GM23338 (cell line): ENCODE measurements at regions not wholly inside any gene's neighbourhood (a gene's known extent, or its start where the extent isn't known, plus 50 kb on each side); places are given as distances from the start of the nearest gene placed in this dataset.

Experiments
- ATAC-seq: fragments of 200-7000 bp; cut with Tn5 transposase; 3 replicates; pipeline ENCODE4 v1.9.1; 2020
- DNase-seq: peaks from one replicate; pipeline ENCODE4 v3.0.0-alpha.2; 2015; ENCODE audit warnings: low spot score
- H2AFZ ChIP-seq: fragments of 200-600 bp; sonication (generic); 2 replicates; pipeline ENCODE4 v1.8.0; 2016; ENCODE audit warnings: antibody characterized with exemption, mild to moderate bottlenecking, moderate library complexity
- H3F3A ChIP-seq: fragments of 200-600 bp; sonication (generic); replicated peaks from 2 replicates; pipeline ENCODE4 v1.8.0; 2017; ENCODE audit warnings: antibody characterized with exemption, mixed run types, low read depth
- H3K27ac ChIP-seq: fragments of 200-600 bp; sonication (generic); 2 replicates; pipeline ENCODE4 v1.6.1; 2016; ENCODE audit warnings: low read depth
- H3K27me3 ChIP-seq: fragments of 200-600 bp; sonication (generic); 2 replicates; pipeline ENCODE4 v1.8.0; 2016; ENCODE audit warnings: mild to moderate bottlenecking, mixed run types, moderate library complexity; ENCODE audit not compliant: insufficient read depth
- H3K36me3 ChIP-seq: fragments of 200-600 bp; sonication (generic); 2 replicates; pipeline ENCODE4 v1.8.0; 2016; ENCODE audit warnings: mild to moderate bottlenecking; ENCODE audit not compliant: insufficient read depth
- H3K4me1 ChIP-seq: fragments of 200-600 bp; sonication (generic); 2 replicates; pipeline ENCODE4 v1.8.0; 2016; ENCODE audit warnings: mild to moderate bottlenecking, moderate library complexity; ENCODE audit not compliant: insufficient read depth
- H3K4me2 ChIP-seq: fragments of 200-600 bp; sonication (generic); 2 replicates; pipeline ENCODE4 v1.7.1; 2017; ENCODE audit warnings: mixed run types
- H3K4me3 ChIP-seq: fragments of 200-600 bp; sonication (generic); 2 replicates; pipeline ENCODE4 v1.6.1; 2016; ENCODE audit warnings: mixed run types
- H3K79me2 ChIP-seq: fragments of 200-600 bp; sonication (generic); replicated peaks from 2 replicates; pipeline ENCODE4 v1.8.0; 2017; ENCODE audit warnings: mild to moderate bottlenecking; ENCODE audit not compliant: insufficient read depth
- H3K9me2 ChIP-seq: fragments of 200-600 bp; sonication (generic); 2 replicates; pipeline ENCODE4 v1.8.0; 2017; ENCODE audit not compliant: insufficient read depth
- H4K20me1 ChIP-seq: fragments of 200-600 bp; sonication (generic); replicated peaks from 2 replicates; pipeline ENCODE4 v1.8.0; 2017; ENCODE audit warnings: mild to moderate bottlenecking; ENCODE audit not compliant: insufficient read depth
- H3K27ac Mint-ChIP-seq: 2 replicates; pipeline ENCODE4 v1.8.0; 2020; ENCODE audit warnings: inconsistent platforms, mild to moderate bottlenecking, moderate library complexity, mixed read lengths
- H3K27me3 Mint-ChIP-seq: 3 replicates; pipeline ENCODE4 v1.8.0; 2022; ENCODE audit warnings: low read depth, mild to moderate bottlenecking, moderate library complexity, mixed read lengths, inconsistent platforms; ENCODE audit not compliant: insufficient read depth, poor library complexity
- H3K36me3 Mint-ChIP-seq: 3 replicates; pipeline ENCODE4 v1.8.0; 2021; ENCODE audit warnings: low read depth, mild to moderate bottlenecking, inconsistent platforms, moderate library complexity, mixed read lengths
- H3K4me1 Mint-ChIP-seq: 3 replicates; pipeline ENCODE4 v1.8.0; 2020; ENCODE audit warnings: mild to moderate bottlenecking, inconsistent platforms, mixed read lengths
- H3K4me3 Mint-ChIP-seq: 3 replicates; pipeline ENCODE4 v1.8.0; 2021; ENCODE audit warnings: moderate library complexity, mild to moderate bottlenecking, inconsistent platforms, mixed read lengths
- H3K9me3 Mint-ChIP-seq: 3 replicates; pipeline ENCODE4 v1.8.0; 2020; ENCODE audit warnings: moderate library complexity, mild to moderate bottlenecking, inconsistent platforms, mixed read lengths
- CREB1 ChIP-seq: fragments of 250-450 bp; sonication (Bioruptor Pico); IDR thresholded peaks from 2 replicates; pipeline ENCODE4 v1.5.0; 2020; ENCODE audit warnings: low read depth, mild to moderate bottlenecking, moderate library complexity
- EZH2 ChIP-seq: fragments of 200-600 bp; sonication (generic); IDR thresholded peaks from one replicate; pipeline ENCODE4 v1.8.0; 2017; ENCODE audit warnings: antibody characterized with exemption, mild to moderate bottlenecking, low read depth; ENCODE audit not compliant: unreplicated experiment
- EZH2phosphoT487 ChIP-seq: fragments of 200-600 bp; sonication (generic); IDR thresholded peaks from one replicate; pipeline ENCODE4 v1.8.1; 2018; ENCODE audit warnings: antibody characterized with exemption; ENCODE audit not compliant: unreplicated experiment
- JUNB ChIP-seq: IDR thresholded peaks from one replicate; pipeline ENCODE4 v1.6.1; 2016; ENCODE audit warnings: antibody characterized with exemption; ENCODE audit not compliant: unreplicated experiment
- NANOG ChIP-seq: IDR thresholded peaks from 2 replicates; pipeline ENCODE4 v1.6.1; 2016; ENCODE audit warnings: antibody characterized with exemption, borderline replicate concordance
- POLR2AphosphoS5 ChIP-seq: IDR thresholded peaks from 2 replicates; pipeline ENCODE4 v1.6.1; 2016; ENCODE audit warnings: antibody characterized with exemption, low read depth
- STAT1 ChIP-seq: IDR thresholded peaks from one replicate; pipeline ENCODE4 v1.6.1; 2016; ENCODE audit warnings: antibody characterized with exemption; ENCODE audit not compliant: unreplicated experiment
- ZNF114 ChIP-seq: fragments of 250-450 bp; sonication (Bioruptor Pico); IDR thresholded peaks from 2 replicates; pipeline ENCODE4 v1.5.0; 2020; ENCODE audit warnings: mild to moderate bottlenecking, moderate library complexity
- ZNF331 ChIP-seq: fragments of 250-450 bp; sonication (Bioruptor Pico); IDR thresholded peaks from 2 replicates; pipeline ENCODE4 v1.5.0; 2020; ENCODE audit warnings: low read depth, mild to moderate bottlenecking, moderate library complexity
- TF ChIP-seq, protein P1 (sequence below), 2 experiments: fragments of 200-600 bp in 1 of 2; sonication (generic) in 1 of 2; conservative IDR thresholded peaks; 2 replicates each; pipeline versions ENCODE4 v1.5.1 to v1.6.1; 2016 to 2017; ENCODE audit warnings: antibody characterized with exemption in 2 of 2, low read depth in 2 of 2, mild to moderate bottlenecking in 2 of 2, moderate library complexity in 1 of 2
- TF ChIP-seq, protein P2 (sequence below): IDR thresholded peaks from one replicate; pipeline ENCODE4 v1.6.1; 2018; ENCODE audit warnings: antibody characterized with exemption; ENCODE audit not compliant: unreplicated experiment
- TF ChIP-seq, protein P3 (sequence below): fragments of 250-450 bp; sonication (Bioruptor Pico); IDR thresholded peaks from 2 replicates; pipeline ENCODE4 v1.5.0; 2020; ENCODE audit warnings: mild to moderate bottlenecking, moderate library complexity
- TF ChIP-seq, protein P4 (sequence below): IDR thresholded peaks from 2 replicates; pipeline ENCODE4 v1.6.1; 2016; ENCODE audit warnings: antibody characterized with exemption

DNA sequence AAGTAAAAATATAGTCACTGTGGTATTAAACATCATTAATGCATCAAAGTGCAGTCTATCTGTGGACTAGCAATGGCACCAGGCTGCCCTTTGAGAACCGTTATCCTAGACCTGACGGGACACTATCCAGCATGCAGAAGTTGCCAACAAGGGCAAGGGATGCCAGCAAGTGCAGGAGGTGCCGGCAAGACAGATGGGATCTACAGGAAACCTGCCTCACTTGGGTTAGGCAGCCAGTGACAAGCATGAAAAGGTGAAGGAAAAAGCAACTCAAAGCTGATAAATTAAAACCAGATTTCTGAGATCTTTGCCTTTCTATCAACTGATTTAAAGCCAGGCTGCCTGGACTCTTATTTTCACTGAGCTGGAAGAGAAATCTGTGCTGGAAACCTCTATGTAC is 315.2 kb upstream of the PDE4D start:
- TF ChIP-seq, protein P1, sequence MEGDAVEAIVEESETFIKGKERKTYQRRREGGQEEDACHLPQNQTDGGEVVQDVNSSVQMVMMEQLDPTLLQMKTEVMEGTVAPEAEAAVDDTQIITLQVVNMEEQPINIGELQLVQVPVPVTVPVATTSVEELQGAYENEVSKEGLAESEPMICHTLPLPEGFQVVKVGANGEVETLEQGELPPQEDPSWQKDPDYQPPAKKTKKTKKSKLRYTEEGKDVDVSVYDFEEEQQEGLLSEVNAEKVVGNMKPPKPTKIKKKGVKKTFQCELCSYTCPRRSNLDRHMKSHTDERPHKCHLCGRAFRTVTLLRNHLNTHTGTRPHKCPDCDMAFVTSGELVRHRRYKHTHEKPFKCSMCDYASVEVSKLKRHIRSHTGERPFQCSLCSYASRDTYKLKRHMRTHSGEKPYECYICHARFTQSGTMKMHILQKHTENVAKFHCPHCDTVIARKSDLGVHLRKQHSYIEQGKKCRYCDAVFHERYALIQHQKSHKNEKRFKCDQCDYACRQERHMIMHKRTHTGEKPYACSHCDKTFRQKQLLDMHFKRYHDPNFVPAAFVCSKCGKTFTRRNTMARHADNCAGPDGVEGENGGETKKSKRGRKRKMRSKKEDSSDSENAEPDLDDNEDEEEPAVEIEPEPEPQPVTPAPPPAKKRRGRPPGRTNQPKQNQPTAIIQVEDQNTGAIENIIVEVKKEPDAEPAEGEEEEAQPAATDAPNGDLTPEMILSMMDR (conservative IDR thresholded peaks at IDR 0.05; ENCODE audit: low read depth in 2 of 2), result no peak
- TF ChIP-seq JUNB, result no peak
- TF ChIP-seq, protein P2, sequence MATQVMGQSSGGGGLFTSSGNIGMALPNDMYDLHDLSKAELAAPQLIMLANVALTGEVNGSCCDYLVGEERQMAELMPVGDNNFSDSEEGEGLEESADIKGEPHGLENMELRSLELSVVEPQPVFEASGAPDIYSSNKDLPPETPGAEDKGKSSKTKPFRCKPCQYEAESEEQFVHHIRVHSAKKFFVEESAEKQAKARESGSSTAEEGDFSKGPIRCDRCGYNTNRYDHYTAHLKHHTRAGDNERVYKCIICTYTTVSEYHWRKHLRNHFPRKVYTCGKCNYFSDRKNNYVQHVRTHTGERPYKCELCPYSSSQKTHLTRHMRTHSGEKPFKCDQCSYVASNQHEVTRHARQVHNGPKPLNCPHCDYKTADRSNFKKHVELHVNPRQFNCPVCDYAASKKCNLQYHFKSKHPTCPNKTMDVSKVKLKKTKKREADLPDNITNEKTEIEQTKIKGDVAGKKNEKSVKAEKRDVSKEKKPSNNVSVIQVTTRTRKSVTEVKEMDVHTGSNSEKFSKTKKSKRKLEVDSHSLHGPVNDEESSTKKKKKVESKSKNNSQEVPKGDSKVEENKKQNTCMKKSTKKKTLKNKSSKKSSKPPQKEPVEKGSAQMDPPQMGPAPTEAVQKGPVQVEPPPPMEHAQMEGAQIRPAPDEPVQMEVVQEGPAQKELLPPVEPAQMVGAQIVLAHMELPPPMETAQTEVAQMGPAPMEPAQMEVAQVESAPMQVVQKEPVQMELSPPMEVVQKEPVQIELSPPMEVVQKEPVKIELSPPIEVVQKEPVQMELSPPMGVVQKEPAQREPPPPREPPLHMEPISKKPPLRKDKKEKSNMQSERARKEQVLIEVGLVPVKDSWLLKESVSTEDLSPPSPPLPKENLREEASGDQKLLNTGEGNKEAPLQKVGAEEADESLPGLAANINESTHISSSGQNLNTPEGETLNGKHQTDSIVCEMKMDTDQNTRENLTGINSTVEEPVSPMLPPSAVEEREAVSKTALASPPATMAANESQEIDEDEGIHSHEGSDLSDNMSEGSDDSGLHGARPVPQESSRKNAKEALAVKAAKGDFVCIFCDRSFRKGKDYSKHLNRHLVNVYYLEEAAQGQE, result no peak
- no peak for TF ChIP-seq EZH2
- TF ChIP-seq, protein P3, sequence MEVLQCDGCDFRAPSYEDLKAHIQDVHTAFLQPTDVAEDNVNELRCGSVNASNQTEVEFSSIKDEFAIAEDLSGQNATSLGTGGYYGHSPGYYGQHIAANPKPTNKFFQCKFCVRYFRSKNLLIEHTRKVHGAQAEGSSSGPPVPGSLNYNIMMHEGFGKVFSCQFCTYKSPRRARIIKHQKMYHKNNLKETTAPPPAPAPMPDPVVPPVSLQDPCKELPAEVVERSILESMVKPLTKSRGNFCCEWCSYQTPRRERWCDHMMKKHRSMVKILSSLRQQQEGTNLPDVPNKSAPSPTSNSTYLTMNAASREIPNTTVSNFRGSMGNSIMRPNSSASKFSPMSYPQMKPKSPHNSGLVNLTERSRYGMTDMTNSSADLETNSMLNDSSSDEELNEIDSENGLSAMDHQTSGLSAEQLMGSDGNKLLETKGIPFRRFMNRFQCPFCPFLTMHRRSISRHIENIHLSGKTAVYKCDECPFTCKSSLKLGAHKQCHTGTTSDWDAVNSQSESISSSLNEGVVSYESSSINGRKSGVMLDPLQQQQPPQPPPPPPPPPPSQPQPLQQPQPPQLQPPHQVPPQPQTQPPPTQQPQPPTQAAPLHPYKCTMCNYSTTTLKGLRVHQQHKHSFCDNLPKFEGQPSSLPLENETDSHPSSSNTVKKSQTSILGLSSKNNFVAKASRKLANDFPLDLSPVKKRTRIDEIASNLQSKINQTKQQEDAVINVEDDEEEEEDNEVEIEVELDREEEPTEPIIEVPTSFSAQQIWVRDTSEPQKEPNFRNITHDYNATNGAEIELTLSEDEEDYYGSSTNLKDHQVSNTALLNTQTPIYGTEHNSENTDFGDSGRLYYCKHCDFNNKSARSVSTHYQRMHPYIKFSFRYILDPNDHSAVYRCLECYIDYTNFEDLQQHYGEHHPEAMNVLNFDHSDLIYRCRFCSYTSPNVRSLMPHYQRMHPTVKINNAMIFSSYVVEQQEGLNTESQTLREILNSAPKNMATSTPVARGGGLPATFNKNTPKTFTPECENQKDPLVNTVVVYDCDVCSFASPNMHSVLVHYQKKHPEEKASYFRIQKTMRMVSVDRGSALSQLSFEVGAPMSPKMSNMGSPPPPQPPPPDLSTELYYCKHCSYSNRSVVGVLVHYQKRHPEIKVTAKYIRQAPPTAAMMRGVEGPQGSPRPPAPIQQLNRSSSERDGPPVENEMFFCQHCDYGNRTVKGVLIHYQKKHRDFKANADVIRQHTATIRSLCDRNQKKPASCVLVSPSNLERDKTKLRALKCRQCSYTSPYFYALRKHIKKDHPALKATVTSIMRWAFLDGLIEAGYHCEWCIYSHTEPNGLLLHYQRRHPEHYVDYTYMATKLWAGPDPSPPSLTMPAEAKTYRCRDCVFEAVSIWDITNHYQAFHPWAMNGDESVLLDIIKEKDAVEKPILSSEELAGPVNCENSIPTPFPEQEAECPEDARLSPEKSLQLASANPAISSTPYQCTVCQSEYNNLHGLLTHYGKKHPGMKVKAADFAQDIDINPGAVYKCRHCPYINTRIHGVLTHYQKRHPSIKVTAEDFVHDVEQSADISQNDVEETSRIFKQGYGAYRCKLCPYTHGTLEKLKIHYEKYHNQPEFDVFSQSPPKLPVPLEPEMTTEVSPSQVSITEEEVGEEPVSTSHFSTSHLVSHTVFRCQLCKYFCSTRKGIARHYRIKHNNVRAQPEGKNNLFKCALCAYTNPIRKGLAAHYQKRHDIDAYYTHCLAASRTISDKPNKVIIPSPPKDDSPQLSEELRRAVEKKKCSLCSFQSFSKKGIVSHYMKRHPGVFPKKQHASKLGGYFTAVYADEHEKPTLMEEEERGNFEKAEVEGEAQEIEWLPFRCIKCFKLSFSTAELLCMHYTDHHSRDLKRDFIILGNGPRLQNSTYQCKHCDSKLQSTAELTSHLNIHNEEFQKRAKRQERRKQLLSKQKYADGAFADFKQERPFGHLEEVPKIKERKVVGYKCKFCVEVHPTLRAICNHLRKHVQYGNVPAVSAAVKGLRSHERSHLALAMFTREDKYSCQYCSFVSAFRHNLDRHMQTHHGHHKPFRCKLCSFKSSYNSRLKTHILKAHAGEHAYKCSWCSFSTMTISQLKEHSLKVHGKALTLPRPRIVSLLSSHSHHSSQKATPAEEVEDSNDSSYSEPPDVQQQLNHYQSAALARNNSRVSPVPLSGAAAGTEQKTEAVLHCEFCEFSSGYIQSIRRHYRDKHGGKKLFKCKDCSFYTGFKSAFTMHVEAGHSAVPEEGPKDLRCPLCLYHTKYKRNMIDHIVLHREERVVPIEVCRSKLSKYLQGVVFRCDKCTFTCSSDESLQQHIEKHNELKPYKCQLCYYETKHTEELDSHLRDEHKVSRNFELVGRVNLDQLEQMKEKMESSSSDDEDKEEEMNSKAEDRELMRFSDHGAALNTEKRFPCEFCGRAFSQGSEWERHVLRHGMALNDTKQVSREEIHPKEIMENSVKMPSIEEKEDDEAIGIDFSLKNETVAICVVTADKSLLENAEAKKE (CRISPR knock-in tag), result no peak
- TF ChIP-seq, protein P4, sequence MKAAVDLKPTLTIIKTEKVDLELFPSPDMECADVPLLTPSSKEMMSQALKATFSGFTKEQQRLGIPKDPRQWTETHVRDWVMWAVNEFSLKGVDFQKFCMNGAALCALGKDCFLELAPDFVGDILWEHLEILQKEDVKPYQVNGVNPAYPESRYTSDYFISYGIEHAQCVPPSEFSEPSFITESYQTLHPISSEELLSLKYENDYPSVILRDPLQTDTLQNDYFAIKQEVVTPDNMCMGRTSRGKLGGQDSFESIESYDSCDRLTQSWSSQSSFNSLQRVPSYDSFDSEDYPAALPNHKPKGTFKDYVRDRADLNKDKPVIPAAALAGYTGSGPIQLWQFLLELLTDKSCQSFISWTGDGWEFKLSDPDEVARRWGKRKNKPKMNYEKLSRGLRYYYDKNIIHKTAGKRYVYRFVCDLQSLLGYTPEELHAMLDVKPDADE, result no peak
- TF ChIP-seq ZNF331 (CRISPR knock-in tag), result no peak
- TF ChIP-seq ZNF114 (CRISPR knock-in tag), result no peak
- TF ChIP-seq NANOG, result no peak
- TF ChIP-seq CREB1 (CRISPR knock-in tag), result no peak
- no peak for TF ChIP-seq POLR2AphosphoS5
- no peak for TF ChIP-seq STAT1
- TF ChIP-seq EZH2phosphoT487, result no peak
- peak; percentile 40; the same call in 2 of the 3 replicates for ATAC-seq

More for the DNA sequence above, 315.2 kb upstream of the PDE4D start:
- Histone ChIP-seq H3K79me2 (no peaks in the 10 kb centered on the region), H2AFZ (no peak overlapping the region), H3K4me3 (no peak overlapping the region), H3K27me3 (no peaks in the 10 kb centered on the region), H3K4me2 (no peak overlapping the region), H3K9me2 (no peaks in the 10 kb centered on the region), H4K20me1 (no peaks in the 10 kb centered on the region), H3K36me3 (no peaks in the 10 kb centered on the region), H3K4me1 (peaks cover 26% of the 10 kb centered on the region), H3F3A (no peaks in the 10 kb centered on the region), H3K27ac (no peak overlapping the region)
- no peak for DNase-seq
- Mint-ChIP-seq H3K27me3 (peaks cover 6% of the 10 kb centered on the region), H3K27ac (0 out of 2 replicates have a peak overlapping the region, but pooled peaks have one; percentile 8), H3K4me3 (no peak overlapping the region), H3K4me1 (peaks cover 20% of the 10 kb centered on the region), H3K36me3 (no peaks in the 10 kb centered on the region), H3K9me3 (no peaks in the 10 kb centered on the region)
